NCI-H1436 treated with DMSO at 0.1 percent for 48 hours (cell line): ENCODE measurements at regions not wholly inside any gene's neighbourhood (a gene's known extent, or its start where the extent isn't known, plus 50 kb on each side); places are given as distances from the start of the nearest gene placed in this dataset.

Source experiments
- DNase-seq: peaks from one replicate; lab custom pipeline; 2025; lab: John Stamatoyannopoulos, UW

GRCh38 chr21:16911166-16911607 is 601.7 kb upstream of the CXADR start:
- DNase-seq, result no peak

- DNase-seq, result no peak
These were observed 600.8 kb upstream of the CXADR start for GRCh38 chr21:16912075-16912474.

GRCh38 chr21:16913010-16913409 is 599.8 kb upstream of the CXADR start:
- DNase-seq, result no peak

- DNase-seq, result no peak
These were observed 584.4 kb upstream of the CXADR start for GRCh38 chr21:16928439-16928838.

GRCh38 chr21:16932314-16932713 is 580.5 kb upstream of the CXADR start:
- DNase-seq, result no peak

- no peak for DNase-seq
These were observed 570.1 kb upstream of the CXADR start for GRCh38 chr21:16942703-16943102.

- no peak for DNase-seq
These were observed 569.6 kb upstream of the CXADR start for GRCh38 chr21:16943231-16943630.

- no peak for DNase-seq
These were observed 567.3 kb upstream of the CXADR start for GRCh38 chr21:16945580-16945979.

GRCh38 chr21:16956824-16957223 is 556.0 kb upstream of the CXADR start:
- no peak for DNase-seq

- no peak for DNase-seq
These were observed 547.4 kb upstream of the CXADR start for GRCh38 chr21:16965424-16965823.

- DNase-seq, result no peak
These were observed 544.4 kb upstream of the CXADR start for GRCh38 chr21:16968436-16968835.

- no peak for DNase-seq
These were observed 543.2 kb upstream of the CXADR start for GRCh38 chr21:16969636-16970035.

- DNase-seq, result no peak
These were observed 538.8 kb upstream of the CXADR start for GRCh38 chr21:16974060-16974459.

- no peak for DNase-seq
These were observed 536.6 kb upstream of the CXADR start for GRCh38 chr21:16976193-16976592.

- DNase-seq, result no peak
These were observed 534.4 kb upstream of the CXADR start for GRCh38 chr21:16978309-16978895.

GRCh38 chr21:16979574-16979973 is 533.3 kb upstream of the CXADR start:
- DNase-seq, result no peak

- no peak for DNase-seq
These were observed 529.4 kb upstream of the CXADR start for GRCh38 chr21:16983420-16983819.

GRCh38 chr21:16992448-16992847 is 520.4 kb upstream of the CXADR start:
- no peak for DNase-seq

- DNase-seq, result no peak
These were observed 519.3 kb upstream of the CXADR start for GRCh38 chr21:16993416-16994038.

- DNase-seq, result no peak
These were observed 510.1 kb upstream of the CXADR start for GRCh38 chr21:17002594-17003257.

GRCh38 chr21:17003258-17003615 is 509.6 kb upstream of the CXADR start:
- no peak for DNase-seq

GRCh38 chr21:17003763-17004373 is 509.0 kb upstream of the CXADR start:
- DNase-seq, result no peak

- no peak for DNase-seq
These were observed 480.6 kb upstream of the CXADR start for GRCh38 chr21:17032141-17032655.
